Lung (tissue), 11 donors: ENCODE measurements at regions not wholly inside any gene's neighbourhood (a gene's known extent, or its start where the extent isn't known, plus 50 kb on each side); places are given as distances from the start of the nearest gene placed in this dataset.

Source experiments
- ATAC-seq: fragments of 200-7000 bp; cut with Tn5 transposase; one replicate; pipeline ENCODE4 v1.9.1; 2020; ENCODE audit warnings: moderate number of reproducible peaks; ENCODE audit not compliant: insufficient read depth, low FRiP score
- DNase-seq, 3 donors: peaks; one replicate each; pipeline ENCODE4 v3.0.0-alpha.2; 2013 to 2017
- H3K27ac ChIP-seq, 2 donors: one replicate each; pipeline ENCODE4 v1.5.1; 2013; ENCODE audit warnings: mild to moderate bottlenecking in 2 of 2, moderate library complexity in 2 of 2, control low read depth in 1 of 2, inconsistent platforms in 1 of 2, low read depth in 1 of 2, low read length in 1 of 2
- H3K27me3 ChIP-seq, 3 donors: one replicate each; pipeline ENCODE4 v1.5.1; 2013; ENCODE audit warnings: low read length in 2 of 3; ENCODE audit not compliant: control insufficient read depth in 3 of 3, insufficient read depth in 3 of 3
- H3K36me3 ChIP-seq, 4 donors: one replicate each; pipeline ENCODE4 v1.5.1; 2013; ENCODE audit warnings: low read length in 4 of 4, mild to moderate bottlenecking in 1 of 4, moderate library complexity in 1 of 4; ENCODE audit not compliant: control insufficient read depth in 4 of 4, insufficient read depth in 4 of 4
- H3K4me1 ChIP-seq, 5 donors: one replicate each; pipeline ENCODE4 v1.5.1; 2013; ENCODE audit warnings: low read length in 5 of 5, mild to moderate bottlenecking in 2 of 5, moderate library complexity in 1 of 5; ENCODE audit not compliant: control insufficient read depth in 5 of 5, insufficient read depth in 5 of 5
- H3K4me3 ChIP-seq: one replicate; pipeline ENCODE4 v1.5.1; 2013; ENCODE audit warnings: mild to moderate bottlenecking, control low read depth, moderate library complexity
- H3K9ac ChIP-seq, 2 donors: one replicate each; pipeline ENCODE4 v1.5.1; 2013; ENCODE audit warnings: low read length in 2 of 2, control low read depth in 1 of 2; ENCODE audit not compliant: insufficient read depth in 1 of 2
- H3K9me3 ChIP-seq, 4 donors: one replicate each; pipeline ENCODE4 v1.5.1; 2013; ENCODE audit warnings: low read length in 3 of 4, mild to moderate bottlenecking in 1 of 4, moderate library complexity in 1 of 4; ENCODE audit not compliant: control insufficient read depth in 4 of 4, insufficient read depth in 3 of 4
- WGBS, 2 donors: extraction: QIAGEN DNeasy Blood & Tissue Kit; methylation state at CpG; one replicate each; pipeline ENCODE4 v1.1.7; 2013; 5-methylcytosine and 5-hydroxymethylcytosine counted together
- TF ChIP-seq, protein P1 (sequence below): IDR thresholded peaks from 2 replicates; pipeline ENCODE4 v1.5.1; 2012; ENCODE audit warnings: mild to moderate bottlenecking; ENCODE audit errors: control extremely low read depth, extremely low read depth
- donor health status: control.
- donor health status: control.
- donor health status: Bipolar disorder and iron deficiency.
- donor health status: healthy.
- donor health status: DM: yes; HTN: yes; CAD: no.

DNA sequence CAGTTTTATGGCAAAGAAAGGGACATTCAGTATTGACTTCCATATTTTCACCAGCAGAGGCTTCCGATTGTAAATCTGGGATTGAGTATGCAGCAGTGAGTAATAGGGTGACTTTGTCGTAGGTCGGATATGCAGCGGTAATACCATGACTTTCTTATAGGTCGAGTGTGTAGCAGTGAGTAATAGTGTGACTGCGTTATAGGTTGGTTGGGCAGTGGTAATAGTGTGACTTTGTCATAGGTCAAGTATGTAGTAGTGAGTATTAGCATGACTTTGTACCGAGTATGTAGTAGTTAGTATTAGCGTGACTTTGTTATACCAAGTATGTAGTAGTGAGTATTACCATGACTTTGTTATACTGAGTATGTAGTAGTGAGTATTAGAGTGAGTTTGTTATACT, 268.2 kb upstream of the ADARB2 start:
- no peaks in the 10 kb centered on the region for H3K4me1 ChIP-seq
- H3K4me3 ChIP-seq, result no peak overlapping the region
- no peaks in the 10 kb centered on the region for H3K36me3 ChIP-seq
- DNase-seq (no peak), ATAC-seq (no peak)
- H3K9ac ChIP-seq, result no peak overlapping the region
- TF ChIP-seq, protein P1, sequence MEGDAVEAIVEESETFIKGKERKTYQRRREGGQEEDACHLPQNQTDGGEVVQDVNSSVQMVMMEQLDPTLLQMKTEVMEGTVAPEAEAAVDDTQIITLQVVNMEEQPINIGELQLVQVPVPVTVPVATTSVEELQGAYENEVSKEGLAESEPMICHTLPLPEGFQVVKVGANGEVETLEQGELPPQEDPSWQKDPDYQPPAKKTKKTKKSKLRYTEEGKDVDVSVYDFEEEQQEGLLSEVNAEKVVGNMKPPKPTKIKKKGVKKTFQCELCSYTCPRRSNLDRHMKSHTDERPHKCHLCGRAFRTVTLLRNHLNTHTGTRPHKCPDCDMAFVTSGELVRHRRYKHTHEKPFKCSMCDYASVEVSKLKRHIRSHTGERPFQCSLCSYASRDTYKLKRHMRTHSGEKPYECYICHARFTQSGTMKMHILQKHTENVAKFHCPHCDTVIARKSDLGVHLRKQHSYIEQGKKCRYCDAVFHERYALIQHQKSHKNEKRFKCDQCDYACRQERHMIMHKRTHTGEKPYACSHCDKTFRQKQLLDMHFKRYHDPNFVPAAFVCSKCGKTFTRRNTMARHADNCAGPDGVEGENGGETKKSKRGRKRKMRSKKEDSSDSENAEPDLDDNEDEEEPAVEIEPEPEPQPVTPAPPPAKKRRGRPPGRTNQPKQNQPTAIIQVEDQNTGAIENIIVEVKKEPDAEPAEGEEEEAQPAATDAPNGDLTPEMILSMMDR, result no peak
- WGBS, 2 donors, result 93% methylated on average over 8 of the region's 8 CpGs
- H3K27me3 ChIP-seq, result peaks cover 0 to 2% (median 0%) of the 10 kb centered on the region in 3 donors
- H3K9me3 ChIP-seq, result peaks cover 0 to 6% (median 3%) of the 10 kb centered on the region in 4 donors
- H3K27ac ChIP-seq, result no peak overlapping the region

DNA sequence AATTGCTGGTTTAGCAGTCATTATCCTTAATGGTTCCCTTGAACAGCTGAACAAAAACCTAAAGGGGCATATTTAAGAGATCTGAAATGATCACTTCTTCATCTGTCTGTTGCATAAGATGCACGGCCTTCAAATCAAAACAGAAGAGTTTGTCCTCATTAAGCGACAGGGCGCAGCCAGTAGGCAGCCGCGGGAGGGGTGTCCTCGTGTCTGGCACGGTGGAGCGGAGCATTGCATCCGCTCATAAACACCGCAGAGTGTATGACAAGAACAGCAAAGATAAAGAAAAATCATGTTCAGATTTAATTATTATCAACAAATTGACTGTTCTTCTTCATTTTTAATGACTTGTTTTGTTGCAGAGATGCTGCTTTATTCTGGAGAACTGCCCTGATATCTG, 255.6 kb upstream of the ADARB2 start:
- no peak for DNase-seq
- Histone ChIP-seq H3K27ac (no peak overlapping the region), H3K36me3 (no peaks in the 10 kb centered on the region), H3K27me3 (no peaks in the 10 kb centered on the region), H3K9me3 (no peaks in the 10 kb centered on the region), H3K4me3 (no peak overlapping the region), H3K9ac (no peak overlapping the region), H3K4me1 (no peaks in the 10 kb centered on the region)
- TF ChIP-seq, protein P1, result no peak
- no peak for ATAC-seq
- 90 to 92% methylated on average over 10 of the region's 10 CpGs for WGBS, 2 donors

DNA sequence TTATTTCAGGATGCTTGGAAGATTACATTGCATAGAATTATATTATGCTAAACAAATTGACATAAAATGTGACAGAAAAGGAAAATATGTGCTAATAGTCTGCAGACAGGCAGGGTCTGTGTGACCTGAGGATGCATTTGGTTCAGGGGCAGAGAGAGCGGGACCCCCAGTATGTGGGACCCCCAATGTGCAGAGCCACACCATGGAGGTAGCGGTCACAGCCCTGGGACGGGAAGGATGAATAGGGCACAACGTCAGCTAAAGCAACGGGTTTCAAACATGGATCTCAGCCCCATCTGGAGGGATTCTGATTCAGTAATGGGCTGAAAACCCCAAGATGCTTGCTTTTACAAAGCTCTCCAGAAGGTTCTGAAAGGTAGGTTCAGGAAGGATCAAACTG, 251.8 kb upstream of the ADARB2 start:
- Histone ChIP-seq H3K4me3 (no peak overlapping the region), H3K27me3 (no peaks in the 10 kb centered on the region), H3K4me1 (no peaks in the 10 kb centered on the region), H3K9me3 (no peaks in the 10 kb centered on the region), H3K9ac (no peak overlapping the region), H3K27ac (no peak overlapping the region), H3K36me3 (no peaks in the 10 kb centered on the region)
- WGBS, 2 donors, result 93 to 97% methylated on average over 5 of the region's 5 CpGs
- no peak for DNase-seq
- TF ChIP-seq, protein P1, result no peak
- ATAC-seq, result no peak

DNA sequence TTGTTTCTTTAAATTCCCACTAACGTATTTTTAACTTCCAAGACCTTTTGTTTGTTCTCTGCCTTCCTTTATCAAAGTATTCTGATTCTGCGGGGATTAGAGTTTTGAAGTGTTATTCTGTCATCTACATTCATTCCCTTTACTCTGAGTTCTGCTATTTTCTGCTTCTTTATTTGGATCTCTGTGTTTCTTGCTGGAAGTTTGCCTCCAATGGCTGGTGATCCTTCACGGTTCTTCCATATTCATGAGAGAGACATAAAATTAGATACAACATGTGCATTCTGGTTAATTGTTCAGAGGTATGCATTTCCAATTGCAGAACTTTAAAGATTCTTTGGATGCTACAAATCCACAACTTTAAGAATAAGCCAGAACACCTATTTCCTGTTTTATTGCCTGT, 244.7 kb upstream of the ADARB2 start:
- Histone ChIP-seq H3K9ac (no peak overlapping the region), H3K36me3 (no peaks in the 10 kb centered on the region), H3K9me3 (peaks cover 0 to 5% (median 2%) of the 10 kb centered on the region in 4 donors), H3K4me1 (no peaks in the 10 kb centered on the region), H3K4me3 (no peak overlapping the region), H3K27me3 (no peaks in the 10 kb centered on the region), H3K27ac (no peak overlapping the region)
- 69 to 85% methylated on average over 3 of the region's 3 CpGs for WGBS, 2 donors
- ATAC-seq (no peak), DNase-seq (no peak)
- TF ChIP-seq, protein P1, result no peak
